HG02852 (cell line): ENCODE measurements at regions not wholly inside any gene's neighbourhood (a gene's known extent, or its start where the extent isn't known, plus 50 kb on each side); places are given as distances from the start of the nearest gene placed in this dataset.

Experiments used
- ATAC-seq: cut with Tn5 transposase; IDR thresholded peaks from one replicate; pipeline ENCODE4 v1.9.1; 2021; ENCODE audit warnings: mild to moderate bottlenecking, moderate library complexity; ENCODE audit not compliant: unreplicated experiment

GRCh38 chr9:71384343-71384742, 262.9 kb upstream of the TRPM3 start:
- no peak for ATAC-seq

GRCh38 chr9:71383308-71383940, 262.0 kb upstream of the TRPM3 start:
- no peak for ATAC-seq

GRCh38 chr9:71368157-71368556, 246.7 kb upstream of the TRPM3 start:
- no peak for ATAC-seq

- ATAC-seq: no peak
These were observed 242.9 kb upstream of the TRPM3 start for GRCh38 chr9:71364186-71364955.

- no peak for ATAC-seq
These were observed 242.0 kb upstream of the TRPM3 start for GRCh38 chr9:71363286-71363961.

- ATAC-seq: no peak
These were observed 239.9 kb upstream of the TRPM3 start for GRCh38 chr9:71361357-71361756.

GRCh38 chr9:71357346-71357745, 235.9 kb upstream of the TRPM3 start:
- no peak for ATAC-seq

- ATAC-seq: no peak
These were observed 234.5 kb upstream of the TRPM3 start for GRCh38 chr9:71355884-71356283.

GRCh38 chr9:71353720-71354119, 232.3 kb upstream of the TRPM3 start:
- no peak for ATAC-seq

GRCh38 chr9:71352837-71353236, 231.4 kb upstream of the TRPM3 start:
- ATAC-seq: no peak

- ATAC-seq: no peak
These were observed 227.8 kb upstream of the TRPM3 start for GRCh38 chr9:71349218-71349617.

GRCh38 chr9:71333321-71333720, 211.9 kb upstream of the TRPM3 start:
- ATAC-seq: no peak

- no peak for ATAC-seq
These were observed 210.2 kb upstream of the TRPM3 start for GRCh38 chr9:71331603-71332002.

- no peak for ATAC-seq
These were observed 208.5 kb upstream of the TRPM3 start for GRCh38 chr9:71329873-71330272.

- no peak for ATAC-seq
These were observed 204.9 kb upstream of the TRPM3 start for GRCh38 chr9:71326360-71326759.

GRCh38 chr9:71323357-71323756, 201.9 kb upstream of the TRPM3 start:
- ATAC-seq: no peak

- ATAC-seq: no peak
These were observed 200.9 kb upstream of the TRPM3 start for GRCh38 chr9:71322311-71322710.

GRCh38 chr9:71308454-71308853, 187.0 kb upstream of the TRPM3 start:
- ATAC-seq: peak; percentile 76

GRCh38 chr9:71306134-71306533, 184.7 kb upstream of the TRPM3 start:
- ATAC-seq: peak; percentile 71

- no peak for ATAC-seq
These were observed 181.9 kb upstream of the TRPM3 start for GRCh38 chr9:71303351-71303750.

GRCh38 chr9:71302776-71303175, 181.4 kb upstream of the TRPM3 start:
- ATAC-seq: peak; percentile 75

- ATAC-seq: no peak
These were observed 174.5 kb upstream of the TRPM3 start for GRCh38 chr9:71295928-71296327.
